ENCODE measurements at regions not wholly inside any gene's neighbourhood (a gene's known extent, or its start where the extent isn't known, plus 50 kb on each side); places are given as distances from the start of the nearest gene placed in this dataset.
A peak's percentile ranks its signal among the peaks of the same experiment; 100 is the strongest.

DNA sequence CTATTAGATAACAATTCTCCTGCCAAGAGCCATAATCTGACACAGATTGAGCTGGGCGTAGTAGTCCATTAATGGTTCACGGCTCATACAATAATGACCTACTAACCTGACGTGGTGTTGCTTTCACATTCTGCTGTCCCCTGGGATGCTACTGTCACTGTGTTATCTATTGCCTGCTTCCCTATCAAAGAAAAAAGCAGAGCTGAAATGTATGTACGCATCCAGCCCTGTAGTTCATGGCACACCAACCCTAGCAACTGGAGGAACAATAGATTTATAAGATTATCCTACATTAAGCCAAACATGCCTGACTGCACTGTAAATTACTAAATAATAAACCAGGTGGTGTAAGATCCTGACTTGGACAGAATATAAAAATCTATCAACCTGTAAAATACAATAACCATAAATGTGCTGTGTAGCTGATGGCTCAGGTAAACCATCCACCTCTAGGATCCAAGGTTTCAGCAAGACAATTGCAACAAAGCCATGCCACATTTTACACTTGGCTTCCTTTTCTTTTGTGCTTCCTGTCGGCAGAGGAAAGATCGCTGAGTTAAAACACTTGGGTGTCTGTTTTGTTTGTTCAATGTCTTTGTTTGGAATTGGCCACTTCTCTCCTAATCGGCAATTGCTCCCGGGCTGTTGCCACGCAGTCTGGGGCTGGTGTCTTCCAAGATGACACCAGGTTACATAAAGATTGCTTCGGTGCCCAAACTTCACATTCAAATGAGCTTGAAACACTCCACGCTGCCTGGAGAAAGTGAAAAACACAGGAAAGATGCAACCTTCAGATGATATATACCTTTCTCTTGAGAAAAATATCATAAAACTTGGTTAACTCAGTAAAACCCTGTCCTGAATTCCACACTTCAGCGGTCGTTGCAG lies 143.9 kb upstream of the MGMT start:
- TF ChIP-seq SMC3 (conservative IDR thresholded peaks at IDR 0.05; ENCODE audit: poor library complexity) (no peak), EP300 (conservative IDR thresholded peaks at IDR 0.05; ENCODE audit: poor library complexity, severe bottlenecking) (peak; percentile 61), CTCF (IDR thresholded peaks at IDR 0.05; ENCODE audit: poor library complexity, severe bottlenecking) (no peak), POLR2AphosphoS5 (IDR thresholded peaks at IDR 0.05) (peak; percentile 86), REST (IDR thresholded peaks at IDR 0.05; ENCODE audit: borderline replicate concordance) (peak; percentile 6), EZH2 (IDR thresholded peaks at IDR 0.05; ENCODE audit: borderline replicate concordance, insufficient read depth, low read length, poor library complexity, severe bottlenecking) (no peak), TAF1 (IDR thresholded peaks at IDR 0.05; ENCODE audit: low read depth) (no peak), RAD21 (conservative IDR thresholded peaks at IDR 0.05) (peak; percentile 10), MXI1 (conservative IDR thresholded peaks at IDR 0.05; ENCODE audit: poor library complexity, severe bottlenecking) (no peak)
- Histone ChIP-seq H3K79me2 (replicated peaks; ENCODE audit: insufficient read depth, low read length) (no peaks in the 10 kb centered on the region), H3K4me2 (ENCODE audit: low read length) (no peak overlapping the region)

GRCh38 chr10:129323879-129324278 lies 143.2 kb upstream of the MGMT start:
- H3K4me3 ChIP-seq (ENCODE audit: low read length) = no peak overlapping the region
- no peaks in the 10 kb centered on the region for H3K27me3 ChIP-seq (ENCODE audit: insufficient read depth, low read depth, low read length)
- H3K36me3 ChIP-seq (ENCODE audit: insufficient read depth, low read length) = no peaks in the 10 kb centered on the region
- H3K9me3 ChIP-seq (ENCODE audit: low read length) = peaks cover 3% of the 10 kb centered on the region
- H3K27ac ChIP-seq (ENCODE audit: low read length) = no peak overlapping the region
- H3K9ac ChIP-seq (ENCODE audit: low read length) = no peak overlapping the region
- H3K4me2 ChIP-seq (ENCODE audit: low read length) = no peak overlapping the region
- no peak overlapping the region for H2AFZ ChIP-seq (ENCODE audit: low read depth, low read length)
- no peaks in the 10 kb centered on the region for H4K20me1 ChIP-seq (ENCODE audit: insufficient read depth)
- no peaks in the 10 kb centered on the region for H3K79me2 ChIP-seq (replicated peaks; ENCODE audit: insufficient read depth, low read length)
- H3F3A ChIP-seq (ENCODE audit: insufficient read depth, low read length, poor library complexity, severe bottlenecking) = no peaks in the 10 kb centered on the region
- TF ChIP-seq REST (IDR thresholded peaks at IDR 0.05; ENCODE audit: borderline replicate concordance) (no peak), RAD21 (conservative IDR thresholded peaks at IDR 0.05) (no peak)
- no peaks in the 10 kb centered on the region for H3K9me2 ChIP-seq (ENCODE audit: insufficient read depth, low read length)

More for the DNA sequence above, 143.9 kb upstream of the MGMT start:
- Histone ChIP-seq H3K27me3 (ENCODE audit: insufficient read depth, low read depth, low read length) (no peaks in the 10 kb centered on the region), H3K9me2 (ENCODE audit: insufficient read depth, low read length) (no peaks in the 10 kb centered on the region), H3F3A (ENCODE audit: insufficient read depth, low read length, poor library complexity, severe bottlenecking) (no peaks in the 10 kb centered on the region), H2AFZ (ENCODE audit: low read depth, low read length) (peak overlapping the region; percentile 11), H4K20me1 (ENCODE audit: insufficient read depth) (no peaks in the 10 kb centered on the region), H3K9ac (ENCODE audit: low read length) (no peak overlapping the region), H3K4me3 (ENCODE audit: low read length) (no peak overlapping the region), H3K27ac (ENCODE audit: low read length) (peak overlapping the region; percentile 24), H3K36me3 (ENCODE audit: insufficient read depth, low read length) (no peaks in the 10 kb centered on the region), H3K9me3 (ENCODE audit: low read length) (peaks cover 3% of the 10 kb centered on the region)
